Progenitor cell of endocrine pancreas (in vitro differentiated cells): ENCODE measurements at regions not wholly inside any gene's neighbourhood (a gene's known extent, or its start where the extent isn't known, plus 50 kb on each side); places are given as distances from the start of the nearest gene placed in this dataset.

Experiments used
- DNase-seq: peaks from one replicate; pipeline ENCODE4 v3.0.0; 2021; ENCODE audit warnings: low spot score; ENCODE audit not compliant: unreplicated experiment
- H3K27ac Mint-ChIP-seq: 2 replicates; pipeline ENCODE4 v1.8.0; 2021; ENCODE audit warnings: mild to moderate bottlenecking, moderate library complexity, mixed read lengths
- H3K27me3 Mint-ChIP-seq: 2 replicates; pipeline ENCODE4 v1.8.0; 2021; ENCODE audit warnings: mixed read lengths
- H3K36me3 Mint-ChIP-seq: 2 replicates; pipeline ENCODE4 v1.8.0; 2022; ENCODE audit warnings: mixed read lengths; ENCODE audit not compliant: insufficient read depth
- H3K4me1 Mint-ChIP-seq: 2 replicates; pipeline ENCODE4 v1.8.0; 2021; ENCODE audit warnings: low read depth, mixed read lengths
- H3K4me3 Mint-ChIP-seq: 2 replicates; pipeline ENCODE4 v1.8.0; 2021; ENCODE audit warnings: low read depth, mild to moderate bottlenecking, moderate library complexity, mixed read lengths
- H3K9me3 Mint-ChIP-seq: 2 replicates; pipeline ENCODE4 v1.8.0; 2021; ENCODE audit warnings: low read depth, mixed read lengths
- CTCF ChIP-seq: fragments of 200-600 bp; sonication (generic); IDR thresholded peaks from one replicate; pipeline ENCODE4 v1.5.0; 2021; ENCODE audit warnings: antibody characterized with exemption, mild to moderate bottlenecking; ENCODE audit not compliant: unreplicated experiment

GRCh38 chr2:204415406-204416181 is 129.7 kb upstream of the PARD3B start:
- Mint-ChIP-seq H3K36me3 (peaks cover 4% of the 10 kb centered on the region), H3K4me3 (no peak overlapping the region), H3K27ac (no peak overlapping the region), H3K9me3 (peaks cover 16% of the 10 kb centered on the region), H3K4me1 (no peaks in the 10 kb centered on the region), H3K27me3 (no peaks in the 10 kb centered on the region)
- DNase-seq = no peak
- TF ChIP-seq CTCF = no peak

DNA sequence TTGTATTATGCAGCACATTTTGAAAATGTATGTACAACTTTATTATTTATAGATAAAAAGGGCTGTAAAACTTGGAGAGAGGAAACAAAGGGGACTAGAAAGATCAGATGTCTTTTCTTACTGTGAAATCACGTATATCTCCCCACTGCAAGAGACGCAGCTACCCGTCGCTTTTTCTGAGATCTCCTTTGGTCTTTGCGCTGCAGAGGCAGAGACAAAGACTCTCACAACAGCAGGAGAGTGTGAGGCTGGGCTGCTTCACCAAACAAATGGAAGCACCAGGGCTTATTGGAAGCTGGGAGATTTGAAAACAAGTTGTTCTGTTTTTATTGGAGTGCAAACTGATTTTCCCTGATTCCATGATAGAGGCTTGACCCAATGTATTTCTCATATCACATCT is 129.0 kb upstream of the PARD3B start:
- no peaks in the 10 kb centered on the region for H3K4me1 Mint-ChIP-seq
- no peak overlapping the region for H3K4me3 Mint-ChIP-seq
- H3K9me3 Mint-ChIP-seq = peaks cover 14% of the 10 kb centered on the region
- no peaks in the 10 kb centered on the region for H3K27me3 Mint-ChIP-seq
- H3K27ac Mint-ChIP-seq = no peak overlapping the region
- H3K36me3 Mint-ChIP-seq = peaks cover 4% of the 10 kb centered on the region
- no peak for DNase-seq
- no peak for TF ChIP-seq CTCF

DNA sequence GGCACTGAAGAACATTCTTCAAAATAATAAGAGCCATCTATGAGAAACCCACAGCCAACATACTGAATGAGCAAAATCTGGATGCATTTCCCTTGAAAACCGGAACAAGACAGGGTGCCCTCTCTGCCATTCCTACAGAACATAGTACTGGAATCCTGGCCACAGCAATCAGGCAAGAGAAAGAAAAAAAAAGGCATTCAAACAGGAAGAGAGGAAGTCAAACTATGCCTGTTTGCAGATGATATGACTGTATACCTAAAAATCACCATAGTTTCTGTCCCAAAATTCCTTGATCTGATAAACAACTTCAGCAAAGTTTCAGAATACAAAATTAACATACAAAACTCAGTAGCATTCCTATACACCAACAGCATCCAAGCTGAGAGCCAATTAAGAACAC is 119.5 kb upstream of the PARD3B start:
- H3K27ac Mint-ChIP-seq = no peak overlapping the region
- peaks cover 6% of the 10 kb centered on the region for H3K4me1 Mint-ChIP-seq
- no peak for TF ChIP-seq CTCF
- peaks cover 23% of the 10 kb centered on the region for H3K9me3 Mint-ChIP-seq
- no peak for DNase-seq
- H3K36me3 Mint-ChIP-seq = no peaks in the 10 kb centered on the region
- no peak overlapping the region for H3K4me3 Mint-ChIP-seq
- no peaks in the 10 kb centered on the region for H3K27me3 Mint-ChIP-seq

DNA sequence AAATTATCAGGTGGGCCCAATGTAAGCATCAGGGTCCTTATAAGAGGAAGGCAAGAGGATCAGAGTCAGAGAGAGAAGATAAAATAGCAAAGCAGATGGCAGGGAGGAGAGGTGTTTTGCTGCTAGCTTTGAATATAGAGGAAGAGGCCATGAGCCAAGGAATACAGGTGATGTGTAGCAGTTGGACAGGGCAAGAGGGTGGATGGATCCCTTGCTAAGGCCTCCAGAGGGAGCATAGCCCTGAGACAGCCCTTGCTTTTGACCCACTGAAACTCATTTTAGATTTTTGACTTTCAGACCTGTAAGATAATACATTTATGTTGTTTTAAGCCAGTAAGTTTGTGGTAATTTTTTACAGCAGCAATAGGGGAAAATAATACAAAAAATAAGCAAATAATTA is 116.6 kb upstream of the PARD3B start:
- H3K36me3 Mint-ChIP-seq = peaks cover 5% of the 10 kb centered on the region
- no peak overlapping the region for H3K27ac Mint-ChIP-seq
- TF ChIP-seq CTCF = no peak
- H3K9me3 Mint-ChIP-seq = peaks cover 25% of the 10 kb centered on the region
- peaks cover 8% of the 10 kb centered on the region for H3K4me1 Mint-ChIP-seq
- H3K27me3 Mint-ChIP-seq = no peaks in the 10 kb centered on the region
- H3K4me3 Mint-ChIP-seq = no peak overlapping the region
- no peak for DNase-seq

GRCh38 chr2:204431529-204431928 is 113.7 kb upstream of the PARD3B start:
- H3K36me3 Mint-ChIP-seq = peaks cover 5% of the 10 kb centered on the region
- no peak for TF ChIP-seq CTCF
- peaks cover 9% of the 10 kb centered on the region for H3K9me3 Mint-ChIP-seq
- H3K4me3 Mint-ChIP-seq = no peak overlapping the region
- peaks cover 11% of the 10 kb centered on the region for H3K4me1 Mint-ChIP-seq
- H3K27ac Mint-ChIP-seq = no peak overlapping the region
- DNase-seq = no peak
- no peaks in the 10 kb centered on the region for H3K27me3 Mint-ChIP-seq
